Large intestine (tissue), 3 donors: ENCODE measurements at regions not wholly inside any gene's neighbourhood (a gene's known extent, or its start where the extent isn't known, plus 50 kb on each side); places are given as distances from the start of the nearest gene placed in this dataset.
A peak's percentile ranks its signal among the peaks of the same experiment; 100 is the strongest.

Source experiments
- DNase-seq, 2 donors: peaks; one replicate each; pipeline versions ENCODE4 v3.0.0 to v3.0.0-alpha.2; 2013
- H3K27ac ChIP-seq: one replicate; pipeline ENCODE4 v1.5.1; 2013; ENCODE audit warnings: low read length
- H3K27me3 ChIP-seq: 2 replicates; pipeline ENCODE4 v1.6.1; 2013; ENCODE audit warnings: low read length; ENCODE audit not compliant: control insufficient read depth, insufficient read depth
- H3K36me3 ChIP-seq: 2 replicates; pipeline ENCODE4 v1.6.1; 2013; ENCODE audit warnings: low read length; ENCODE audit not compliant: control insufficient read depth, insufficient read depth
- H3K4me1 ChIP-seq: one replicate; pipeline ENCODE4 v1.6.1; 2013; ENCODE audit warnings: low read length; ENCODE audit not compliant: control insufficient read depth, insufficient read depth
- H3K4me3 ChIP-seq: one replicate; pipeline ENCODE4 v1.5.1; 2013; ENCODE audit warnings: low read length
- H3K9me3 ChIP-seq: one replicate; pipeline ENCODE4 v1.6.1; 2013; ENCODE audit warnings: mild to moderate bottlenecking, low read depth, low read length, moderate library complexity; ENCODE audit not compliant: control insufficient read depth
- WGBS: methylation state at CpG from one replicate; pipeline ENCODE4 v1.1.5; 2013; ENCODE audit warnings: low lambda C conversion rate; ENCODE audit not compliant: insufficient coverage; 5-methylcytosine and 5-hydroxymethylcytosine counted together

DNA sequence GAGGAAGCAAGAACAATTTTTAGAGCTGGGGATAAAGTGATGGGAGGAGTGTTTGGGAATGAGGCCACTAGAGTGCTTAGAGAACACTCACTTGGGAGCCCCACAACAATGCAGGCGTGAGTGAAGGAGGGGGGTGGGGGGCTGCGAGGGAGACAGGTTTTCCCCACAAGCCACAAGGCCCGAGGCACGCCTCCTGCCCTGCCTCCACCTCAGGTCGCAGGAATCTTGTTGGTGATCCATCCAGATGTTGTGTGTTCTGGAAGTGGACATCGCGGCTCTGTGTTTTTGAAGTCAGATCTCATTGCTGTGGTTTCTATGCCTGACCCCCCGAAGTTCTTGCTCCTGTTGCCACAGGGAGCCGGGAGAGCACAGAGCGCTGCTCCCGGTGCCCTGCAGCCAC is 178.0 kb upstream of the BMPER start:
- Histone ChIP-seq H3K36me3 (no peaks in the 10 kb centered on the region), H3K4me3 (no peak overlapping the region), H3K4me1 (peaks cover 6% of the 10 kb centered on the region), H3K27me3 (no peaks in the 10 kb centered on the region), H3K27ac (no peak overlapping the region), H3K9me3 (no peaks in the 10 kb centered on the region)
- no peak for DNase-seq
- no CpG with 5 or more reads among the region's 11 CpGs for WGBS

DNA sequence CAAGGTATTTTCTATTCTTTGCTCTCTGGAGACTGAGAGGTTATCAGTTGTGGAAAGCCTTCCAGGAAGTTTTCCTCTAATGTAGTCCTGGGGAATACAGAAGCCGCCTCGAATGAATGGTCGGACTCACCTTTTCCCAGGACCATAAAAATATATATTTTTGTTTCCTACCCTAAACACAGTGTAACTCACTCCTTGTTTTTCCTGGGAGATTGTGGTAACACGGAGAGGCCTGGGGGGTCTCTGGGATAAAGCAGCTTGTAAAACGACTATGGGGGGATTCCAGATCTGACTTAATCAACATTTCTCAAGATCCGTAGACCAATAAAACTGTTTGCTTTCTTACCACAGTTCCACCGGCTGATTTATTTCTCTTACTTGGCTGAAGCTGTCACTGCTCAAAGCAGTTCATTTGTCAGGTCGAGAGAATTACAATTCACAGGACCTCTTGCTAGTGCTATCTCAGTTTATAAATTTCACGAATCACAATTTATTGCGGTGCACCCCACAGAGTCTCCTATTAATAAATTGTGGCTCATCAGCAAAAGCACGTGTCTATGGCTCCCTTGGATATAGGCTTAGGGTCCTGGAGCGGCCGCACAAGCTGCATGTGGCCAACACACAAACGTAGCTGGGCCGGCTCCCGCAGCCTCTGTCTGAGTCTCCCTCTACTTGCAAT is 176.3 kb upstream of the BMPER start:
- H3K4me3 ChIP-seq: no peak overlapping the region
- no peak for DNase-seq
- H3K36me3 ChIP-seq: no peaks in the 10 kb centered on the region
- peaks cover 4% of the 10 kb centered on the region for H3K4me1 ChIP-seq
- no CpG with 5 or more reads among the region's 16 CpGs for WGBS
- H3K27ac ChIP-seq: no peak overlapping the region
- H3K9me3 ChIP-seq: no peaks in the 10 kb centered on the region
- no peaks in the 10 kb centered on the region for H3K27me3 ChIP-seq

DNA sequence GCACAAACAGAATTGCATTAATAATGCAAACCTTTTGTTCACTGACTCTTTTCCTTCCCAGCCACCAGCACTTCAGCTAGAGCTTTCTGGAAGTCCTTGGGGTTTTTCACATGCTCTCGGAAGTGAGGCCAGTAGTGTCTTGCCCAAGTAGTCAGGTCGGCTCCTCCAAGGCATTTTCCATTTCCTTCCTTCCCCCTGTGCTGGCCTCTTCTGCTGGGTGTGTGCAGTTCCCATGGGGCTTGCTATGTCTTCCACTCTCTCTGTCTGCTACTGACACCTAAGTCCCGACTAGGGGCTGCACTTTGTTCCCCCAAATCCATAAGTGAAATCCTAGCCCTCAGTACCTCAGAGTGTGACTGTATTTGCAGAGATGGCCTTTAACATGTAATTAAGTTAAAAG is 175.6 kb upstream of the BMPER start:
- Histone ChIP-seq H3K27me3 (no peaks in the 10 kb centered on the region), H3K27ac (no peak overlapping the region), H3K9me3 (no peaks in the 10 kb centered on the region), H3K4me1 (peaks cover 4% of the 10 kb centered on the region), H3K4me3 (no peak overlapping the region), H3K36me3 (no peaks in the 10 kb centered on the region)
- WGBS: no CpG with 5 or more reads among the region's 3 CpGs
- peak in 1 of 2 donors; percentile 58 for DNase-seq

DNA sequence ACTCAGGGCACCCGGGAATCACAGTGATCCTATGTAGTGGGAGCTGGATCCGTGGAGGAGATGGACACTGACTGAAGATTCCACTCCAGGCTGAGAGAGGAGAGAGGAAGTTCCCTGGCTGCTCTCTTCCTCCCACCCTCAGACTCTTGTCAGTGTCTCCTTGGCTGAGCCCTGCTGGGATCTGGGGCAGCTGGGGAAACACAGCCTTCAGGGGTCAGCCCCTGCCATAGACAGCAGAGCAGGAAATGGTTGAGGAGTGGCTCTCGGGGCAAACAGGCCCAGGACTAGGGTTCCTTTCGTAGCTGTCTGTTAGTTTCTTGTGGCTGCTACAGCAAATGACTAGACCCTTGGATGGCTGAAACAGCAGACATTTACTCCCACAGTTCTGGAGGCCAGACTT is 174.4 kb upstream of the BMPER start:
- Histone ChIP-seq H3K27me3 (no peaks in the 10 kb centered on the region), H3K9me3 (no peaks in the 10 kb centered on the region), H3K4me3 (no peak overlapping the region), H3K27ac (no peak overlapping the region), H3K4me1 (peaks cover 4% of the 10 kb centered on the region), H3K36me3 (no peaks in the 10 kb centered on the region)
- WGBS: no CpG with 5 or more reads among the region's 4 CpGs
- no peak for DNase-seq

DNA sequence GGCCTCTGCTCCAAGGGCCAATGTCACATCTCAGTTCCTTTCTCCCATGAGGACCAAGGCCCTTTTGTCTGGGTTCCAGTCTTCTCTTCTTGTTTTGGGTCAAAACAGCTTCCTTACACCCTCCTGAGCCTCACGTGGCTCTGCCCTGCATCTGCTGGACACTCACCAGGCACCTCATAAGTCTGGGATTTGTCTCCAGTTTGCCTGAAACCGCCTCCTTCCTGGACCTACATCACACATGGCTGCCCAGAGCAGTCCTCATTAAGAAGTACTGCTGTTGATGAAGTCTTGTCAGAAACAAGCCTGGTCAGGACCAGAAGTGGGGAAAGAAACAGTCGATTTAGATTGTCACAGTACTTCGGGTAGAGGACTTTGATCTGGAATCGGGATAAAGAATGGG is 173.4 kb upstream of the BMPER start:
- Histone ChIP-seq H3K4me1 (peaks cover 4% of the 10 kb centered on the region), H3K9me3 (no peaks in the 10 kb centered on the region), H3K27ac (no peak overlapping the region), H3K4me3 (no peak overlapping the region), H3K27me3 (no peaks in the 10 kb centered on the region), H3K36me3 (no peaks in the 10 kb centered on the region)
- DNase-seq: no peak
- WGBS: 33% methylated on average over 3 of the region's 5 CpGs

DNA sequence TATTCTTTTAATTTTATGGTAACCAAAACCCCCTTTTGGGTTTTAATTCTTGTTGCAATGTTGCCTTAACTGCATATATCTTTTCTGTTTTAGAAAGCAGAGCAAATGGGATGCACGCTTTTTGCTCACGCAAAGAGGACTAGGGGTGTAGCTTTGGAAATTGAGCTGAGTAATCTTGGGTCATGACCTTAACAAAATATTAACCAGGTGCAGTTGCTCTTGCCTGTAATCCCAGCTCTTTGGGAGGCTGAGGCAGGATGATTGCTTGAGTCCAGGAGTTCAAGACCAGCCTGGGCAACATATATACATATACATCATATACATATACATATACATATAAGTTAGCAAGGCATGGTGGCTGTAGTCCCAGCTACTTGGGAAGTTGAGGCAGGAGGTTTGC is 172.9 kb upstream of the BMPER start:
- Histone ChIP-seq H3K4me1 (peaks cover 4% of the 10 kb centered on the region), H3K4me3 (no peak overlapping the region), H3K36me3 (no peaks in the 10 kb centered on the region), H3K27me3 (no peaks in the 10 kb centered on the region), H3K27ac (no peak overlapping the region), H3K9me3 (no peaks in the 10 kb centered on the region)
- DNase-seq: no peak
- no CpG with 5 or more reads among the region's 2 CpGs for WGBS

DNA sequence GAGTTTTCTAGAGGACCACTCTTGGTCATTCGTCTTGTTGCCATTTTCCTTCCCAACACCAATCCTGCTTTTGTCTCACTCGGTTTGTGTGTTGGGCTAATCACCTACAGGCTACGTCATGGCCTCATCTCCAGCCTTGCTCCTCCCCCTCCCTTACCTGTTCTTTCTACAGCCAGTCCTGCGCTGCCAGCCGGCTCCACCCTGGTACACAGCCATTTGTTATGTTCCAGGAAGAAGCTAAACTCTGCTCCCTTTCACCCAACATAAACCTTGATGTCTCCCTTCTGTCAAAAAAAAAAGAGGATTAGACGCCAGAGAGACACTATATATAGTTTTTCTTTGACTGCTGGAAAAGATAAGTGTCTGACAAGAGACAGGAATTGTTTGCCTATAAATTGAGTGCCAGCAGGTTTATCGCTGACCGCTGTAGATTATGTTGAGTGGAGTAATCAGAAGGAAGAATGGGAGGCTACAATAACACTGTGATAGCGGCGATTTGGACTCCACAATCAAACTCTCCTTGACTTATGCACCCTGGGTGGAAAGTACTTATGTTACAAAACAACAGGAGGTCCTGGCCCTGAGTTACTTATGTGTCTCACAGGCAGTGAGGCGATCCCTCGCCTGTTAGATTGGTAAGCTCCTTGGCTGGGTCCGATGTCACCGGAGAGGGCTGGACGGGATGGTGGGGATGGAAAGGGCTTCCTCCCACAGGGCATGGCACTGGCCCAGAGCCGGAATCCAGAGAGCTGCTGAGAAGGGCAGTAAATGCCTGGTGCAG is 171.3 kb upstream of the BMPER start:
- peak; percentile 79 to 92 for DNase-seq
- H3K27me3 ChIP-seq: no peaks in the 10 kb centered on the region
- no peaks in the 10 kb centered on the region for H3K36me3 ChIP-seq
- WGBS: 0% methylated on average over 1 of the region's 16 CpGs
- peaks cover 4% of the 10 kb centered on the region for H3K4me1 ChIP-seq
- no peaks in the 10 kb centered on the region for H3K9me3 ChIP-seq
- H3K27ac ChIP-seq: peak overlapping the region; percentile 66
- H3K4me3 ChIP-seq: no peak overlapping the region

DNA sequence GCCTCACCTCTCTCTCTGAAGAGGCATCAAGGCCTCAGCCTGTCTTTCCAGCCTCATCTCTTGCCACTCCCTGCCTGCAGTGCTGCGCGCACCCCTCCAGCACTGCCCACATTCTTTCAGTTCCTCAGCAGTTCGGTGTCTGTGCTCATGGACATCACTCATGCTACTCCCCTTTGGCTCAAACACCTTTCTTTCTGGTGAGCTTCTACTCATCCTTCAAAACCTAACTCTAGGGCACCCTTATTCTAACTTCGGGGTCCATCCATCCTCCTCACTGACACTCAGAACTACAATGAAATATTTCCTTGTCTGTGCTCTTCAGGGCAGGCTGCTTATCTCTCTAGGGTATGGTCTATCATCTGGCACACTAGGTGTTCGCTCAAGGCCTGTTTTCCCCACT is 169.9 kb upstream of the BMPER start:
- no peaks in the 10 kb centered on the region for H3K9me3 ChIP-seq
- no peak overlapping the region for H3K27ac ChIP-seq
- DNase-seq: no peak
- no peak overlapping the region for H3K4me3 ChIP-seq
- H3K36me3 ChIP-seq: no peaks in the 10 kb centered on the region
- 100% methylated on average over 3 of the region's 5 CpGs for WGBS
- no peaks in the 10 kb centered on the region for H3K27me3 ChIP-seq
- peaks cover 4% of the 10 kb centered on the region for H3K4me1 ChIP-seq

DNA sequence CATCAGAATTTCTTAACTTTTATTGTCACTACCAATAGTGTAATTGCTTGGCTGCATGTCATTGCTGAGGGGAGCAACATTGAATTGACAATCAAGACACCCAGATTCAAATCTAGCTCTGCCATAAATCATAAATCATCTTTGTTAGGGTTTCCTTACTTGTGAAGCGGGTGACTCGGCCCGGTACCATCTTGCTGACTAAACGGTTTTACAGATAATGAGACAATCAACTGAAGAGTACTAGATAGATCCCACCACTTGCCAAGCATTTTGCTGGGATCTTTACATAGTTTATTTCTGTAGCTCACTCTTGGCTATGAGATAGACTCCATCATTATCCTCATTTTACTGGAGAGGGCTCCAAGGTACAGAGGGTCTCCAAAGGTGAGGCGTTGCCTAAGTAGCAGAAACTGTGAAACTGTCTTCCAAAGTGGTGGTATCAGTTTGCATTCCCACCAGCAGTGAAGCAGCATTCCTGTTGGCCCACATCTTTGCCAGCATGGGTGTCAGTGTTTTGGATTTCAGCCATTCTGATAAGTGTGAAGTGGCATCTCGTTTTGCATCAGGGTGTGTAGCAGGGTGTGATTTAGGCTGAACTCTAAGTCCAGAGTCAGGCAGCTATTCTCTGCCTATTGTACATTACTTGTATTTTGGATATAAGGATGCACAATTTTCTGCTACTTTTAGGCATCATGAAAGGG is 168.7 kb upstream of the BMPER start:
- no peak overlapping the region for H3K4me3 ChIP-seq
- no peaks in the 10 kb centered on the region for H3K27me3 ChIP-seq
- H3K9me3 ChIP-seq: no peaks in the 10 kb centered on the region
- DNase-seq: no peak
- no peaks in the 10 kb centered on the region for H3K36me3 ChIP-seq
- WGBS: no CpG with 5 or more reads among the region's 6 CpGs
- peaks cover 4% of the 10 kb centered on the region for H3K4me1 ChIP-seq
- H3K27ac ChIP-seq: no peak overlapping the region

DNA sequence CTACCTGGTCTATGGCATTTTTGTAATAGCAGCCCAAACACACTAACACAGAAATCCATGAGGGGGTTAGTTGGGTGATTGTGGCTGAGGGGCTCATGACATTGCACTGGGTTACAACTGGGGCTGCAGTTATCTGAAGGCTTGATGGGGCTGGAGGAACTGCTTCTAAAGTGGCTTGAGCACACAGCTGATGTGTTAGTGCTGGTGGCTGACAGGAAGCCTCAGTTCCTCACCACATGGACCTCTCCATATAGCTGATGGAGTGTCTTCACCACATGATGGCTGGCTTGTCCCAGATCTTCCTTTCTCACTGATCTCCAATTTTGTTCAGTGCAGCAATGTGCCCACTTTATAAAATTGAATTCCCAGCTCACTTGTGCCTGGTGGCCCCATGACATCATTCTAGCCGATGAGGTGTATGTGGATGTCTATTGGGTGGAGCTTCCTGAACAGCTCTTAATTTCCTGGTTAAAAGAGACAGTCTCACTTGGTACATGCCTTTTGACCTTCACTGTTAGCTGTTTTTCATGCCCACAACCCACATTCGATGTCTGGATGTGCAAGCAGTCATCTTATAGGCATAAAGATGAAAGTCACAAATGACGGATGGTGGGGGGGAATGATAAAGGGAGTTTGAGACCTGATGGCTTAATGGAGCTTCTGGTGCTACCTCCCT is 166.9 kb upstream of the BMPER start:
- Histone ChIP-seq H3K27ac (no peak overlapping the region), H3K9me3 (no peaks in the 10 kb centered on the region), H3K27me3 (no peaks in the 10 kb centered on the region), H3K4me3 (no peak overlapping the region), H3K36me3 (no peaks in the 10 kb centered on the region), H3K4me1 (peaks cover under 1% of the 10 kb centered on the region)
- no peak for DNase-seq
- 83% methylated on average over 1 of the region's 3 CpGs for whole genome bisulfite sequencing
